ENCODE measurements at regions not wholly inside any gene's neighbourhood (a gene's known extent, or its start where the extent isn't known, plus 50 kb on each side); places are given as distances from the start of the nearest gene placed in this dataset.
"Not testable (repeated sequence)": the region's sequence is repeated elsewhere in the genome, so short reads cannot be mapped to it uniquely, and the experiment has no call there.

- intact Hi-C loops (cut with micrococcal nuclease), result no loop called here
- Mint-ChIP-seq H3K27ac (no peak overlapping the region), H3K4me1 (no peaks in the 10 kb centered on the region)
Observed at GRCh38 chr2:16385341-16385740, 280.3 kb downstream of the CYRIA start.

GRCh38 chr2:16383411-16383810 lies 282.2 kb downstream of the CYRIA start:
- Mint-ChIP-seq H3K36me3 (ENCODE audit: low read depth) (no peaks in the 10 kb centered on the region), H3K27me3 (peaks cover 6% of the 10 kb centered on the region), H3K4me3 (no peak overlapping the region), H3K27ac (no peak overlapping the region), H3K4me1 (no peaks in the 10 kb centered on the region), H3K9me3 (no peaks in the 10 kb centered on the region)
- intact Hi-C loops (cut with micrococcal nuclease), result no loop called here
- CTCF ChIA-PET, result no interaction called here
- TF ChIP-seq CTCF (IDR thresholded peaks at IDR 0.05), result no peak
- ATAC-seq (ENCODE audit: low read depth) (no peak), DNase-seq (no peak)
- POLR2A ChIA-PET, result no interaction called here

More at GRCh38 chr2:16385341-16385740, 280.3 kb downstream of the CYRIA start:
- ChIA-PET CTCF (no interaction called here), POLR2A (no interaction called here)
- TF ChIP-seq CTCF (IDR thresholded peaks at IDR 0.05), result no peak
- Mint-ChIP-seq H3K27me3 (peaks cover 6% of the 10 kb centered on the region), H3K9me3 (no peaks in the 10 kb centered on the region), H3K36me3 (ENCODE audit: low read depth) (no peaks in the 10 kb centered on the region), H3K4me3 (no peak overlapping the region)
- no peak for DNase-seq
- ATAC-seq (ENCODE audit: low read depth), result no peak

DNA sequence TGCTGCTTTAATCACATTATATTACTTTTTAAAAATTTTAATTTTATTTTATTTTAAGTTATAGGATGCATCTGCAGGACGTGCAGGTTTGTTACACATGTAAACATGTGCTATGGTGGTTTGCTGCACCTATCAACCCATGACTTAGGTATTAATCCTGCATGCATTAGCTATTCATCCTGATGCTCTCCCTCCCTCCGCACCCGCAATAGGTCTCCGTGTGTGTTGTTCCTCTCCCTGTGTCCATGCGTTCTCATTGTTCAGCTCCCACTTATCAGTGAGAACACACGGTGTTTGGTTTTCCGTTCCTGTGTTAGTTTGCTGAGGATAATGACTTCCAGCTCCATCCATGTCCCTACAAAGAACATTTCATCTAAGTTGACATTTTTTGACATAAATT lies 283.2 kb downstream of the CYRIA start:
- intact Hi-C loops (cut with micrococcal nuclease), result no loop called here
- H3K9me3 Mint-ChIP-seq, result no peaks in the 10 kb centered on the region
- TF ChIP-seq CTCF (IDR thresholded peaks at IDR 0.05), result no peak
- DNase-seq, result no peak
- no peak overlapping the region for H3K27ac Mint-ChIP-seq
- no peak for ATAC-seq (ENCODE audit: low read depth)
- H3K4me1 Mint-ChIP-seq, result no peaks in the 10 kb centered on the region
- POLR2A ChIA-PET, result no interaction called here
- H3K36me3 Mint-ChIP-seq (ENCODE audit: low read depth), result no peaks in the 10 kb centered on the region
- CTCF ChIA-PET, result no interaction called here
- H3K27me3 Mint-ChIP-seq, result peaks cover 6% of the 10 kb centered on the region
- H3K4me3 Mint-ChIP-seq, result no peak overlapping the region

- no peaks in the 10 kb centered on the region for H3K9me3 Mint-ChIP-seq
- no peak for TF ChIP-seq CTCF (IDR thresholded peaks at IDR 0.05)
- no peak overlapping the region for H3K4me3 Mint-ChIP-seq
Observed at GRCh38 chr2:16381511-16381910, 284.1 kb downstream of the CYRIA start.

DNA sequence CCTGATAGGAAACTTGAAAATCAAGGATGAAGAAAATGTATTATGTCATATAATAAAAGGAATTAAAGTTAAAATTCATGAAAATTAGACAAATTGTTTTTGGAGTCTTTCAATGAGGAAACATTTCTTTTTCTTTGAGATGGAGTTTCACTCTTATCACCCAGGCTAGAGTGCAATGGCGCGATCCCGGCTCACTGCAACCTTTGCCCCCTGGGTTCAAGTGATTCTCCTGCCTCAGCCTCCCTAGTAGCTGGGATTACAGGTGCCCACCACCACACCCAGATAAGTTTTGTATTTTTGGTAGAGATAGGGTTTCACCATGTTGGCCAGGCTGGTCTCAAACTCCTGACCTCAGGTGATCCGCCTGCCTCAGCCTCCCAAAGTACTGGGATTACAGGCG lies 285.7 kb downstream of the CYRIA start:
- H3K27ac Mint-ChIP-seq; H3K4me3 Mint-ChIP-seq; intact Hi-C loops (cut with micrococcal nuclease); DNase-seq; H3K9me3 Mint-ChIP-seq; H3K36me3 Mint-ChIP-seq (ENCODE audit: low read depth); H3K4me1 Mint-ChIP-seq; H3K27me3 Mint-ChIP-seq; POLR2A ChIA-PET; ATAC-seq (ENCODE audit: low read depth): not testable (repeated sequence)
- CTCF ChIA-PET, result interaction anchor here (0.6 kb wide), 1 partner anchor 43 kb away, joined by 3 read pairs; no protein-coding TSS in a partner anchor

More at GRCh38 chr2:16381511-16381910, 284.1 kb downstream of the CYRIA start:
- H3K27me3 Mint-ChIP-seq, result peaks cover 3% of the 10 kb centered on the region
- intact Hi-C loops (cut with micrococcal nuclease), result no loop called here
- no peaks in the 10 kb centered on the region for H3K4me1 Mint-ChIP-seq
- ATAC-seq (ENCODE audit: low read depth), result no peak
- DNase-seq, result no peak
- POLR2A ChIA-PET, result no interaction called here
- H3K27ac Mint-ChIP-seq, result no peak overlapping the region
- H3K36me3 Mint-ChIP-seq (ENCODE audit: low read depth), result no peaks in the 10 kb centered on the region
- CTCF ChIA-PET, result no interaction called here

- H3K4me1 Mint-ChIP-seq; intact Hi-C loops (cut with micrococcal nuclease); H3K36me3 Mint-ChIP-seq (ENCODE audit: low read depth); H3K27ac Mint-ChIP-seq; H3K9me3 Mint-ChIP-seq; DNase-seq; POLR2A ChIA-PET; H3K27me3 Mint-ChIP-seq; CTCF ChIA-PET; H3K4me3 Mint-ChIP-seq; ATAC-seq (ENCODE audit: low read depth): not testable (repeated sequence)
Observed at GRCh38 chr2:16379061-16379460, 286.6 kb downstream of the CYRIA start.

Data from activated B cell treated with CpG ODN at 0.5 μM for 24 hours (primary cell).